ENCODE measurements at regions not wholly inside any gene's neighbourhood (a gene's known extent, or its start where the extent isn't known, plus 50 kb on each side); places are given as distances from the start of the nearest gene placed in this dataset.

DNA sequence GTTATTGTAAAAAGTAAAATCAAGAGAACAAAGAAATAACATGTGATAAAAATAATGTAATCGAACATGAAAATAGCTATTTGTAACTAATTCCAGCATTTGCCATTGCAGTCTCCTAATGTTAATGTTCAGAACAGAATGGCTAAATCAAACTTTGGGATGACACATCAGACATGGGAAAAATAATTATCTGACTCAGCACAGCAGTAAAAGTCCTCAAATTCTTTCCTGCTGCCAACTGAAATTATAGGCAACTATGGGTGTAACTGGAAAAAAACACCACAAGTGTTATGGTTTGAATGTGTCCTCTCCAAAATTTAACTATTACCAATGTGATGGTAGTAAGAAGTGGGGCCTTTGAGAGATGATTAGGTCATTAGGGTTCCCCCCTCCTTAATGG is 446.7 kb downstream of the C3orf38 start:
- Histone ChIP-seq H3K4me1 (no peaks in the 10 kb centered on the region), H3K4me3 (ENCODE audit: low read depth, low read length) (no peak overlapping the region), H3K36me3 (ENCODE audit: control insufficient read depth, insufficient read depth, low read length) (no peaks in the 10 kb centered on the region), H3K27me3 (replicated peaks; ENCODE audit: control insufficient read depth, insufficient read depth, low read length) (no peaks in the 10 kb centered on the region), H3K9me3 (no peaks in the 10 kb centered on the region)
- no TSS peak for BruUV-seq (replicated peaks)
- Mint-ChIP-seq H3K9me3 (ENCODE audit: unreplicated experiment) (peaks cover 9% of the 10 kb centered on the region), H3K4me1 (ENCODE audit: low read depth, unreplicated experiment) (no peaks in the 10 kb centered on the region), H3K27ac (ENCODE audit: unreplicated experiment) (no peak overlapping the region), H3K36me3 (ENCODE audit: insufficient read depth, unreplicated experiment) (no peaks in the 10 kb centered on the region), H3K27me3 (ENCODE audit: insufficient read depth, unreplicated experiment) (peaks cover 8% of the 10 kb centered on the region), H3K4me3 (ENCODE audit: unreplicated experiment) (no peak overlapping the region)
- ChIA-PET CTCF (no interaction called here), POLR2A (no interaction called here)
- intact Hi-C loops (cut with micrococcal nuclease; ENCODE audit: unreplicated experiment), result no loop called here
- TF ChIP-seq, protein P1, sequence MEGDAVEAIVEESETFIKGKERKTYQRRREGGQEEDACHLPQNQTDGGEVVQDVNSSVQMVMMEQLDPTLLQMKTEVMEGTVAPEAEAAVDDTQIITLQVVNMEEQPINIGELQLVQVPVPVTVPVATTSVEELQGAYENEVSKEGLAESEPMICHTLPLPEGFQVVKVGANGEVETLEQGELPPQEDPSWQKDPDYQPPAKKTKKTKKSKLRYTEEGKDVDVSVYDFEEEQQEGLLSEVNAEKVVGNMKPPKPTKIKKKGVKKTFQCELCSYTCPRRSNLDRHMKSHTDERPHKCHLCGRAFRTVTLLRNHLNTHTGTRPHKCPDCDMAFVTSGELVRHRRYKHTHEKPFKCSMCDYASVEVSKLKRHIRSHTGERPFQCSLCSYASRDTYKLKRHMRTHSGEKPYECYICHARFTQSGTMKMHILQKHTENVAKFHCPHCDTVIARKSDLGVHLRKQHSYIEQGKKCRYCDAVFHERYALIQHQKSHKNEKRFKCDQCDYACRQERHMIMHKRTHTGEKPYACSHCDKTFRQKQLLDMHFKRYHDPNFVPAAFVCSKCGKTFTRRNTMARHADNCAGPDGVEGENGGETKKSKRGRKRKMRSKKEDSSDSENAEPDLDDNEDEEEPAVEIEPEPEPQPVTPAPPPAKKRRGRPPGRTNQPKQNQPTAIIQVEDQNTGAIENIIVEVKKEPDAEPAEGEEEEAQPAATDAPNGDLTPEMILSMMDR (IDR thresholded peaks at IDR 0.05; ENCODE audit: insufficient read depth in 1 of 2, low read depth in 1 of 2, low read length in 1 of 2, severe bottlenecking in 1 of 2, unreplicated experiment in 1 of 2), result no peak
- DNase-seq, result no peak

DNA sequence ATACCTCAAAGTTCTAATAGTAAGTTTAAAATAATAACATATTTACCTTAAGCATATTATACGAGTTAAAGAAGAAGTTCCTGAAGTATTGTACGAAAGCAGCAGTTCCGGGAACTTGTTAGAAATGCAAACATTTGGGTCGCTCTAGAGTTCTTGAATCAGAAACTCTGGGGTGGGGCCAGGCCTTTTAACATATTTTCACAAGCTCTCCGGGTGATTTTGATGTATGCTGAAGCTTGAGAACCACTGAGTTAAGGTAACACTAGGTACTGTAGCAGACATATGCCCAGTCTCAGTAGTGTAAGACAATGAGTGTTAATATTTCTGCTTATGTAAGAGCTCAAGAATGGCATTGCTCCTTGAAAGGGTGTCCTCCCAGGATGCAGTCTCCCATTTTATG is 461.1 kb downstream of the C3orf38 start:
- no peak for DNase-seq
- BruUV-seq (replicated peaks), result no TSS peak
- H3K4me1 Mint-ChIP-seq (ENCODE audit: low read depth, unreplicated experiment), result no peaks in the 10 kb centered on the region
- Histone ChIP-seq H3K4me1 (no peaks in the 10 kb centered on the region), H3K4me3 (ENCODE audit: low read depth, low read length) (no peak overlapping the region), H3K27me3 (replicated peaks; ENCODE audit: control insufficient read depth, insufficient read depth, low read length) (no peaks in the 10 kb centered on the region), H3K36me3 (ENCODE audit: control insufficient read depth, insufficient read depth, low read length) (no peaks in the 10 kb centered on the region), H3K9me3 (no peaks in the 10 kb centered on the region)
- H3K27ac Mint-ChIP-seq (ENCODE audit: unreplicated experiment), result no peak overlapping the region
- ChIA-PET POLR2A (no interaction called here), CTCF (no interaction called here)
- H3K27me3 Mint-ChIP-seq (ENCODE audit: insufficient read depth, unreplicated experiment), result no peaks in the 10 kb centered on the region
- no peaks in the 10 kb centered on the region for H3K36me3 Mint-ChIP-seq (ENCODE audit: insufficient read depth, unreplicated experiment)
- no peak overlapping the region for H3K4me3 Mint-ChIP-seq (ENCODE audit: unreplicated experiment)
- H3K9me3 Mint-ChIP-seq (ENCODE audit: unreplicated experiment), result no peaks in the 10 kb centered on the region
- intact Hi-C loops (cut with micrococcal nuclease; ENCODE audit: unreplicated experiment), result no loop called here
- TF ChIP-seq, protein P1 (IDR thresholded peaks at IDR 0.05; ENCODE audit: insufficient read depth in 1 of 2, low read depth in 1 of 2, low read length in 1 of 2, severe bottlenecking in 1 of 2, unreplicated experiment in 1 of 2), result no peak

DNA sequence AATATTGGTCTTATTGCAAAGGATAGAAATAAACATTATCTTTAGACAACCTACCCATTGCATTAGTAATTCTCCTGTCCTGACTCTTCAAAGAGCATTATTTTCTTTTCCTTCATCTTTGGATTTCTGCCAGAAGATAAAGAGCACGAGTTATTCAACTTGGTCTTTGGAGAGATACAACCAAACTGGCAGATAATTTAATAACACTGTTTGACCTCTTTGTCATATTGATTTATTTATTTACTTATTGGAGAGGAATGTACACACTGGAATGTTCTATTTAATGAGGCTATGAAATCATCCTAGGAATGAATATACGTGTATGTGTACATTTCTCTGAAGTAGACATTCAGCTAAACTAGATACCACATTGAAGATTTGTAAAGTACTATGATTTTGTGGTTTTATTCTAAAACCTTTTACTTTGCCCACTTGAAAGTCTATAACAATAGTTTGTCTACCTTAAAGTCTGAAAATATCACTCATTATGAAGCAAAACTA is 462.1 kb downstream of the C3orf38 start:
- H3K4me1 ChIP-seq, result no peaks in the 10 kb centered on the region
- Mint-ChIP-seq H3K36me3 (ENCODE audit: insufficient read depth, unreplicated experiment) (no peaks in the 10 kb centered on the region), H3K4me1 (ENCODE audit: low read depth, unreplicated experiment) (no peaks in the 10 kb centered on the region), H3K9me3 (ENCODE audit: unreplicated experiment) (no peaks in the 10 kb centered on the region), H3K27me3 (ENCODE audit: insufficient read depth, unreplicated experiment) (no peaks in the 10 kb centered on the region), H3K4me3 (ENCODE audit: unreplicated experiment) (no peak overlapping the region), H3K27ac (ENCODE audit: unreplicated experiment) (no peak overlapping the region)
- no peaks in the 10 kb centered on the region for H3K36me3 ChIP-seq (ENCODE audit: control insufficient read depth, insufficient read depth, low read length)
- ChIA-PET CTCF (no interaction called here), POLR2A (no interaction called here)
- TF ChIP-seq, protein P1 (IDR thresholded peaks at IDR 0.05; ENCODE audit: insufficient read depth in 1 of 2, low read depth in 1 of 2, low read length in 1 of 2, severe bottlenecking in 1 of 2, unreplicated experiment in 1 of 2), result no peak
- BruUV-seq (replicated peaks), result no TSS peak
- no peaks in the 10 kb centered on the region for H3K9me3 ChIP-seq
- no peaks in the 10 kb centered on the region for H3K27me3 ChIP-seq (replicated peaks; ENCODE audit: control insufficient read depth, insufficient read depth, low read length)
- no peak for DNase-seq
- H3K4me3 ChIP-seq (ENCODE audit: low read depth, low read length), result no peak overlapping the region
- intact Hi-C loops (cut with micrococcal nuclease; ENCODE audit: unreplicated experiment), result no loop called here

All from Caco-2 (cell line).